Effector memory CD8-positive, alpha-beta T cell (primary cell): ENCODE measurements at regions not wholly inside any gene's neighbourhood (a gene's known extent, or its start where the extent isn't known, plus 50 kb on each side); places are given as distances from the start of the nearest gene placed in this dataset.

Source experiments
- ATAC-seq: fragments of 150-1000 bp; cut with Tn5 transposase; replicated peaks from 2 replicates; pipeline ENCODE4 v1.10.0; 2021; ENCODE audit warnings: mild to moderate bottlenecking, moderate library complexity
- DNase-seq, 3 experiments: peaks; one replicate each; pipeline ENCODE4 v3.0.0; 2021
- H3K27ac Mint-ChIP-seq, 2 donors: one replicate each; pipeline ENCODE4 v1.8.0; 2022; ENCODE audit warnings: mild to moderate bottlenecking in 2 of 2, mixed read lengths in 2 of 2, moderate library complexity in 2 of 2
- H3K27me3 Mint-ChIP-seq, 2 donors: one replicate each; pipeline ENCODE4 v1.8.0; 2022; ENCODE audit warnings: mixed read lengths in 2 of 2
- H3K36me3 Mint-ChIP-seq: one replicate; pipeline ENCODE4 v1.8.0; 2022; ENCODE audit warnings: mild to moderate bottlenecking, moderate library complexity, mixed read lengths; ENCODE audit not compliant: insufficient read depth
- H3K4me1 Mint-ChIP-seq, 2 donors: one replicate each; pipeline ENCODE4 v1.8.0; 2022; ENCODE audit warnings: low read depth in 2 of 2, mixed read lengths in 2 of 2
- H3K4me3 Mint-ChIP-seq, 2 donors: one replicate each; pipeline ENCODE4 v1.8.0; 2022; ENCODE audit warnings: mild to moderate bottlenecking in 2 of 2, mixed read lengths in 2 of 2, moderate library complexity in 2 of 2
- H3K9me3 Mint-ChIP-seq, 2 donors: one replicate each; pipeline ENCODE4 v1.8.0; 2022; ENCODE audit warnings: mixed read lengths in 2 of 2

DNA sequence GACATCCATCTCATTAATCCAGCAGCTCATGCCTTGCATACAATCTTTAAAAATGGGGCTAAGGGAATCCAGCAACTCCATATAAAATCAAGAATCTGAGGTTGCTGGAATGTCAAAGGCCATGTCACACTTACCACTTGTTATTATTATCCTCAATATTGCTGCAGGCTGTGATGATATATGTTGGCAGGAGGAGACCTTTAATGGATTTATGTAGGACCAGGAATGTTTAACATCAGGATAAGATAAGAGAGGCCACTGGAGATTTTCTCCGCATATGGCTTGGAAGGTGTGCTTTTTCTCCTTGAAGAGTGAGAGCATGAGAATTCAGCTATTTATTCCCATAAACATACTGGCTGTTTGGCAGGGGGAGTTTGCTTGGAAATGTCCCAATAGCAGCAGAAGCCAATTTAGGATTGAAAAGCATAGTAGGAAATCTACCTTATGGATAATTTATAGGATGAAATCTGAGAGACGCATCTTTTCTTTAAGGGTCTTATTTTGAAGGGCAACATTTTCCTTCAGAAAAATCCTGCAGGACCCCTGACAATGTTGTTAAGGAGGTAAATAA lies 481.4 kb downstream of the AGTPBP1 start:
- Mint-ChIP-seq H3K27ac (no peak overlapping the region), H3K36me3 (no peaks in the 10 kb centered on the region), H3K9me3 (peaks cover 6 to 12% of the 10 kb centered on the region in 2 donors), H3K27me3 (peaks cover 33 to 40% of the 10 kb centered on the region in 2 donors), H3K4me3 (no peak overlapping the region), H3K4me1 (no peaks in the 10 kb centered on the region)
- ATAC-seq (no peak), DNase-seq (no peak)

DNA sequence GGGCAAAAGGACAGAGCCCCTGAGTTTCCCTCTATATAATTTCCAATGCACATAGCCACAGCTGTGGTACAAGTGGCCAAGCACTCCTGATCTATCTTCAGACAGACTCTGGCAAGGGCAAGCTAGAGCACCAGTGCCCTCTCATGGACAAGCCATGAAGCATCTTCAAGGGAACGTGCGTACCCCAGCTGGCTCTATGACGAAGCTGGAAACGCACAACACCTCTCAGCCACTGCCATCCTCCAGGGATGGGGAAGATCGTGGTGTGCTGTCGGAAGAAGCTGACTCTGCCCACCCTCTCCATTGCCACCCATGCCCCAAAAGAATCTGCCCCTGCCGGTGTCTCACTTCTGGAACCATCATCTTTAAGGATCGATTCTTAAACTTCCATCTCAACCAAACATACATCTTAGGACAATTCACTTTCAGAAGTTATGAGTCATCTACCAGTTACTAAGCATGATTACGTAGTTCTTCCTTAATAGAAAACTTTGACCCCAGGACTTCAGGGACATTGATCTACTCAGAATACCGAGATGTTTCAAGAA lies 482.9 kb downstream of the AGTPBP1 start:
- Mint-ChIP-seq H3K36me3 (no peaks in the 10 kb centered on the region), H3K4me3 (no peak overlapping the region), H3K9me3 (peaks cover 7 to 19% of the 10 kb centered on the region in 2 donors), H3K27ac (no peak overlapping the region), H3K4me1 (no peaks in the 10 kb centered on the region), H3K27me3 (peaks cover 38 to 50% of the 10 kb centered on the region in 2 donors)
- no peak for DNase-seq
- no peak for ATAC-seq

DNA sequence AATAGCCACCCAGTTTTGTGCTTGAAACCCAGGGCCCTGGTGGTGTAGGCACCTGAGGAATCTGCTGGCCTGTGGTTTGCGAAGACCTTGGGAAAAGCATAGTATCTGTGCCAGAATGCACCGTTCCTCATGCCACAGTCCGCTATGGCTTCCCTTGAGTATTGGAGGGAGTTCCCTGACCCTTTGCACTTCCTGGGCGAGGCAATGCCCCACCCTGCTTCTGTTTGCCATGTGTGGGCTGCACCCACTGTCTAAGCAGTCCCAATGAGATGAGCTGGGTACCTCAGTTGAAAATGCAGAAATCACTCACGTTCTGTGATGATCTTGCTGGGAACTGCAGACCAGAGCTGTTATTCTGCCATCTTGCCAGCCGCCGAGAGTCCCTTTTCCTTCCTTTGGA lies 483.5 kb downstream of the AGTPBP1 start:
- H3K36me3 Mint-ChIP-seq: no peaks in the 10 kb centered on the region
- no peak overlapping the region for H3K27ac Mint-ChIP-seq
- H3K4me3 Mint-ChIP-seq: no peak overlapping the region
- ATAC-seq: no peak
- H3K9me3 Mint-ChIP-seq: peaks cover 7 to 19% of the 10 kb centered on the region in 2 donors
- no peaks in the 10 kb centered on the region for H3K4me1 Mint-ChIP-seq
- no peak for DNase-seq
- H3K27me3 Mint-ChIP-seq: peaks cover 38 to 50% of the 10 kb centered on the region in 2 donors

DNA sequence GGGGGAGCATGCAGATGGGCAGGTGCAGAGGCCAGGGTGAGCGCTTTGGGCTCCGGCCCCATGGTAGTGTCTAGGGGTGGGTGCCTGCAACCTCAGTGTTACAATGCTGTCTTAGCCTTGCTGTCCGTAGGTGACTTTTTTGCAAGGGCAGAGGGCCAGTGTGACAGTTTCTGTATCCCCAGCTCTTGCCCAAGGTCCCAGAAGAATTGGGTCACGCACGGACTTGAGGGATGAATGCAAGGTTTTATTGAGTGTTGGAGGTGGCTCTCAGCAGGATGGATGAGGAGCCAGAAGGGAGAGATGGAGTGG lies 492.5 kb downstream of the AGTPBP1 start:
- DNase-seq (no peak), ATAC-seq (no peak)
- Mint-ChIP-seq H3K9me3 (peaks cover 0 to 7% of the 10 kb centered on the region in 2 donors), H3K27ac (no peak overlapping the region), H3K4me3 (no peak overlapping the region), H3K36me3 (no peaks in the 10 kb centered on the region), H3K27me3 (no peaks in the 10 kb centered on the region), H3K4me1 (no peaks in the 10 kb centered on the region)

DNA sequence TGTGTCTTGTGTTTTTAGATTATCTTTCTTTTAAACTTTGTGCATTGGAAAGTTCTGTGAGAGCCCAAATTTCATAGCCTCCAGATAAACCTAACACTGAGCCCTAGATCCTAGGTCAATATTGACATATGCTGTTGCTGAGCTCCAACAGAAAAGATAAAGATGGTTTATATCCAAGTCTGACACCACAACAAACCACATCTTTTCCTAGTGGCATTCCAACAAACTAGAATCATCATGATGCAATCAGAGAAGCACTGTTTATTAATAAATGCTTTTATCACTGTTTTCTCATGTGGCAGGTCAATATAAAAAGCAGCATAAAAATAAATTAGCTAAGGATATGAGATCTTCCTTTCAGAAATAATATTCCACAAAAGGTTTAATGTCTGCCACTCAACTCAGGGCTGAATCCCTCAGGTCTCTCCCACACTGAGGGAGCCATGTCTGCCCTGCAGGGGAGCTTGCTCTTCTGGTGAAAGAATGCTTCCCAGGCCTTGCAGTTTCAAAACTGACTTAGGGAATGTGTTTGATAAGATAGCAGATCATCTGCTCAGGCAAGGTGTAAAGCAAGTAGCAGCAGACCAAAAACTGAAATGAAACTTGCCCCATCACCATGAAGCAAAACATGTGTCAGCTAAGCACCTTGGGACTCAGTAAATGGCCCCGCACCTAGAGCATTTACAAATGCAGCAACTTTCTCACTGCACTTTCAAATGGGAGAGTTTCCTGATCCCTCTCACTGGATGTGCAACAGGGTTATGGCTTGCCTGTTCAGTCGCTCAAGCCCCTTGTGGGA lies 493.0 kb downstream of the AGTPBP1 start:
- Mint-ChIP-seq H3K27me3 (no peaks in the 10 kb centered on the region), H3K27ac (no peak overlapping the region), H3K36me3 (no peaks in the 10 kb centered on the region), H3K9me3 (peaks cover 0 to 7% of the 10 kb centered on the region in 2 donors), H3K4me1 (no peaks in the 10 kb centered on the region), H3K4me3 (no peak overlapping the region)
- DNase-seq (no peak), ATAC-seq (no peak)

DNA sequence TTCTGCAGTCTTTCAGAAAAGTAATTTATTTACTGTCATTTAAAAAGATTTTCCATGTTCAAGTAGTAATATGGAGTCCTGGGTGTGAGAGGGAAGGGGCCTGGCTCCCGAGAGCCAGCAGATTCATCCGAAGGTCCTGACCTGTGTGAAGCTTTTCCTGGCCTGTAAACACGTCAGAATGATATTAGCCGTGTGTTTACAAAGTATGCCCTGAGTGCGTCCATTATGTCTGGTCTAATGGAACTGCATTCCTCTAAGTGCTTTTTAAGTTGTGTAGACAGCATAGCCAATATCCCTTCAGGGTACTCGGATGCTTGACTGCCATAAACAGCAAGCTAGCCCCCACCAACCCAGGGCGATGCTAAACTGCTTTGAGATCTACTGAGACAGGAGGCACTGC lies 495.2 kb downstream of the AGTPBP1 start:
- Mint-ChIP-seq H3K36me3 (no peaks in the 10 kb centered on the region), H3K27me3 (peaks cover 0 to 8% of the 10 kb centered on the region in 2 donors), H3K4me1 (no peaks in the 10 kb centered on the region), H3K9me3 (no peaks in the 10 kb centered on the region), H3K4me3 (no peak overlapping the region), H3K27ac (no peak overlapping the region)
- ATAC-seq: no peak
- no peak for DNase-seq

DNA sequence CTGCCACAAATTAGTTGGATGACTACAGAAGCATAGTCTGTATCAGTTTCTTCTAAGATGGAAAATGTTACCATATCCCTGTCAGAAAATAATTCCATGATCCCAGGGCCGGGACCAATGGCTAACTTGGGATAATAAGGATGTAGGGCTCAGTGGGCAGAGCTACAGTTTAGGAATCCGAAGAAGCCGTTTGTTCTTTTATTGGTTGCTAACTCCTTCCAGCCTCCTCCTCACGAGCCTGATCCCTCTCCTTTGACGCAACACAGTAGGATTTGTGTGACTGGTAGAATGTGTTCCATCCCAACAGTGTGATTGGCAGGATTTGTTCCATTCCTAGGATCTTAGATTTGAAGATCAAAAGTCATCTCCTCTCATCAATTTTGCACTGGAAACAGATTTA lies 496.9 kb downstream of the AGTPBP1 start:
- ATAC-seq: no peak
- no peaks in the 10 kb centered on the region for H3K4me1 Mint-ChIP-seq
- no peak for DNase-seq
- H3K36me3 Mint-ChIP-seq: no peaks in the 10 kb centered on the region
- H3K9me3 Mint-ChIP-seq: no peaks in the 10 kb centered on the region
- H3K4me3 Mint-ChIP-seq: no peak overlapping the region
- H3K27me3 Mint-ChIP-seq: peaks cover 0 to 8% of the 10 kb centered on the region in 2 donors
- no peak overlapping the region for H3K27ac Mint-ChIP-seq

DNA sequence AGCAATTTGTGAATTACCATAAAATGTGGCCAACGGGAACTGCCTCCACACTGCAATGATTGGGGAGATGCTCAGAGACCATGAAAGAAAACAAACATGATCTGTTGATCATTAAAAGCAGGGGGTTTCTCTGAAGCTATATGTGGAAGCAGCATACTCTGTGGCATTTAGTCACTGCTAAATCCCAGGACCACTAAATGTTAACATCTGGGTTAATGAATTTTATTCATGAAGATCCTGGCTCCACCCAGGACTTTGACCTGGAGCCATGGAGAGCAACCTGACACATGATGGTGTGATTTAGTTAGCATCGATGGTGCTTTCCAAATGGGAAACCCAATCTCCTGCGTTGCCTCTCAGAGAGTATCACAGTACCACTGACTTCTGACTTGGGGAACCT lies 497.8 kb downstream of the AGTPBP1 start:
- Mint-ChIP-seq H3K36me3 (no peaks in the 10 kb centered on the region), H3K27me3 (peaks cover 8% of the 10 kb centered on the region in 2 donors), H3K4me1 (no peaks in the 10 kb centered on the region), H3K4me3 (no peak overlapping the region), H3K27ac (no peak overlapping the region), H3K9me3 (peaks cover 0 to 3% of the 10 kb centered on the region in 2 donors)
- ATAC-seq: no peak
- DNase-seq: no peak

DNA sequence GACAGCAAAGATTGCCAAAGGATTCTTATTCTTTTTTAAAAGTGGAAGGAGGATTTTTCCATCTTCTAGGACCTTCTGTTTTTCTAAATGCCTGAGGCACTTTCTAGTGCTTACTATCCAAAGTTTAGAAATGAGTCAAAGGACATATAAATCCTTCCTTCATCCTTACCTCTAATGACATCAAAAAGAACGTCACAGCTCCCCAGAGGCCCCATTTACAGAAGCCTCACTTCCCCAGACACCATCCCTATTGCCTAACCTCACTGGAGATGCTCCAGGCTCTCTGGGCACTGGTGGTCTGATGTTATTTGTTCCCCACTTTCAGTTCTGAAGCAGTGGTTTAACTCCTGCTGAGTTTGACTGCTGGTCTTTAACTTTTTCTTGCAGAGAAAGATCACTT lies 504.3 kb downstream of the AGTPBP1 start:
- Mint-ChIP-seq H3K27me3 (peaks cover 22 to 24% of the 10 kb centered on the region in 2 donors), H3K4me3 (no peak overlapping the region), H3K9me3 (peaks cover 0 to 4% of the 10 kb centered on the region in 2 donors), H3K27ac (no peak overlapping the region), H3K36me3 (no peaks in the 10 kb centered on the region), H3K4me1 (no peaks in the 10 kb centered on the region)
- DNase-seq (no peak), ATAC-seq (no peak)

DNA sequence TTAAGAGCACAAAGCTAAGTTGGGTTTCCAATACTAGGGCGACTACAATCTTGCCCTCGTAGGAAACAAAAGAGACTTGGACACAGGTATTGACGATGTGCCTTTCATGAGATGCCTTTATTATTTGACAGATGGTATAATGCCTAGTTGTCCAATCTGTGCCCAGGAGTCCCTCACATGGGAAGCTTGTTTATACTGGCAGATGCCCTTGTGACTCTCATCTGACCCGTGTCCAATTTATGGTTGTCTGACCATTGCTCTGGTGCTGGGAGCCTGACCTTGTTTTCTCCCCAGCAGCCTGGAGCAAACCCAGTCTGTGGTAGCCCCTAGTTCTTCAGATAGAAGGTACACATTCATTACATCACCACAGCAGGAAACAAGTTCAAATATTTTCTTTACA lies 511.7 kb downstream of the AGTPBP1 start:
- H3K27ac Mint-ChIP-seq: no peak overlapping the region
- ATAC-seq: no peak
- H3K27me3 Mint-ChIP-seq: peaks cover 6 to 8% of the 10 kb centered on the region in 2 donors
- no peak overlapping the region for H3K4me3 Mint-ChIP-seq
- DNase-seq: no peak
- H3K4me1 Mint-ChIP-seq: no peaks in the 10 kb centered on the region
- peaks cover 0 to 1% of the 10 kb centered on the region in 2 donors for H3K9me3 Mint-ChIP-seq
- no peaks in the 10 kb centered on the region for H3K36me3 Mint-ChIP-seq

DNA sequence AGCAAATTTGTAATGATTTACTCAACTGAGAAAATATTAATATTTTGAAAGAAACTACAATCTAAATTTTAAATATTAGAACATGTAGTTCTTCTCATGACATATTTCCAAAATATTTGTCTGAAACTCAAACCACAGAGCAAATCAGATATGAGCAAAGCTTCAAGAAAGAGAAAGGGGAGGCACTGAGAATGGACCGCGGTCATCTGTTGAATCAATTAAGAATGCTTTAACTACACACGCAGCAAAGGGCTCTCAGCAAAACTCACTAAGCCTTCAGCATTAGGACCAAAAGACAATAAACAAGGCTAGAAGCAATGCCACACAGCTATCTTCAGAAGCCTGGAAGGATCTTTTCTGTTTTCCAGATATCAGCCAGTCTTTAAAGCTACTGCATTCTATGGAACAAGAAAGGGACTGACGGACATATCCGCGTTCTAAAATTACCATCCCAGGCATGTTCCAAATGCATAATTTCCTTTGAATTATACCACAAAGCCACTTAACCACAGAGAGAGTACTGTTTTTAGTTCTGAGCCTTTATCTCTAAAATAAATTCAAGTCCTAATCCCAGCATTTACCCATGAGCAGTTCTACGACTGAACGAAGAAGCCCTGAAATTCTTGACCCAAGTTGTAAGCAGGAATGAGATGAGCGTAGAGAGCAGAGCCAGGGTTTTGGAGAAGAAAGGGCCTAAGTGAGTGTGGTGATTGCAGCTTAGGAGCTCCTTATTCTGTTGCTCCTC lies 513.5 kb downstream of the AGTPBP1 start:
- no peaks in the 10 kb centered on the region for H3K9me3 Mint-ChIP-seq
- no peak for DNase-seq
- no peaks in the 10 kb centered on the region for H3K4me1 Mint-ChIP-seq
- H3K4me3 Mint-ChIP-seq: no peak overlapping the region
- H3K27ac Mint-ChIP-seq: no peak overlapping the region
- ATAC-seq: no peak
- H3K36me3 Mint-ChIP-seq: no peaks in the 10 kb centered on the region
- peaks cover 0 to 8% of the 10 kb centered on the region in 2 donors for H3K27me3 Mint-ChIP-seq

DNA sequence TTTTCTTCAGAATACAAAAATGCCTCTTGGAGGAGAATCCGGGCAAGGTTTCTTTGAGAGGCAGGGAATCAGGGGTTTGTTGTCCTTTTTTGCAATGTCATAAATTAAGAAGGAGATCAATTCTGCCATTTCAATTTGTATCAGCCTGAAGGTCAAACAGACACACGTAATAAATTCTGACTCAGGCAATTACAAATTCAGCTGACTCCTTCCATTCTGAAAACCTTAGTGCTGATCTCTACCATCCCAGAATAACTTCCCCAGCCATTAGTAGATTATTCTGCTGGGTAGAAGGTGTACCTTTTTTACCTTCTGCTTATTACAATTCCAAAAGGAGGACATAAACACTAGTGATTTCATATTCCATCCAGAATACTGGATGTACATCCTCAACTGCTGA lies 516.6 kb downstream of the AGTPBP1 start:
- Mint-ChIP-seq H3K27ac (no peak overlapping the region), H3K27me3 (peaks cover 7 to 8% of the 10 kb centered on the region in 2 donors), H3K36me3 (no peaks in the 10 kb centered on the region), H3K9me3 (no peaks in the 10 kb centered on the region), H3K4me1 (no peaks in the 10 kb centered on the region), H3K4me3 (no peak overlapping the region)
- ATAC-seq (no peak), DNase-seq (no peak)

DNA sequence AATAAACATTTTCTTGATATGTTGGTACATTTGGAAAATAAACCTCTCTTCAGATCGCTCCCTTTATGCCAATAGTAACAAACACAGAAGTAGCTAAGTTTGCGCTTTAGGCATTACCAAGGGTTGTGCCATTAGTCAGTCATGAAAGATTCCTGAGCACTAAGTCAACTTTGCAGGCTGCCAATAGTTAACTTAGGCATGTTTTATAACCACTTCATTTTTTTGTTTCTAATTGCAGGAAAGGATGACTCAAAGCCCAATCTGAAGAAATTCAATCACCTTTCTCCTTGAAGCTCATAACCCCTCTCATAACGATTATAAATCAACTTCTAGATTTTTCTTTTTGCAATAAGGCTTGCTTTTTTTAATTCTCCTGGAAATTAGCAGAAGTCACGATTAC lies 517.0 kb downstream of the AGTPBP1 start:
- no peak overlapping the region for H3K27ac Mint-ChIP-seq
- no peaks in the 10 kb centered on the region for H3K4me1 Mint-ChIP-seq

DNA sequence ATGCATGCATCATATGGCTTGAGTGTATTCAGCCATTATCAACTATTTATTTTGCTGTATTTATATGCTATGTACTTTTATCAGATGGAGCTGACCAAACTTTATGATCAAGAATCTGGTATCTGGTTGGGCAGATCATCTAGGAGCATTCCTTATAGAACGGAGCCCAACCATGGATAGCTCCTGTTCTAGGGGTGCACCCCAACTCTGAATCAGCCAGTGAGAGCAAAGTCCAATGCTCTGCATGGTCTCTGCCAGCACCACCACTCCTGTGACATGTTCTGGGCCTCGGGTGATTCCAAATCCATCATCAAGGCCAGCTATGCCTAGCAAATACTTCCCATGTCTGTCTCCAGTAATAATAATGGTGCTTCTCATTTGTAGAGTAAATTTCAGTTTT lies 517.5 kb downstream of the AGTPBP1 start:
- no peaks in the 10 kb centered on the region for H3K9me3 Mint-ChIP-seq
- H3K27me3 Mint-ChIP-seq: peaks cover 7 to 8% of the 10 kb centered on the region in 2 donors
- no peaks in the 10 kb centered on the region for H3K36me3 Mint-ChIP-seq
- H3K4me1 Mint-ChIP-seq: no peaks in the 10 kb centered on the region
- no peak for ATAC-seq
- no peak overlapping the region for H3K4me3 Mint-ChIP-seq
- no peak for DNase-seq
- H3K27ac Mint-ChIP-seq: no peak overlapping the region

More for the DNA sequence above, 517.0 kb downstream of the AGTPBP1 start:
- DNase-seq (no peak), ATAC-seq (no peak)
- H3K9me3 Mint-ChIP-seq: no peaks in the 10 kb centered on the region
- peaks cover 7 to 8% of the 10 kb centered on the region in 2 donors for H3K27me3 Mint-ChIP-seq
- H3K36me3 Mint-ChIP-seq: no peaks in the 10 kb centered on the region
- no peak overlapping the region for H3K4me3 Mint-ChIP-seq
